HL-60 (cell line): ENCODE measurements at regions not wholly inside any gene's neighbourhood (a gene's known extent, or its start where the extent isn't known, plus 50 kb on each side); places are given as distances from the start of the nearest gene placed in this dataset.

Experiments
- DNase-seq, 2 experiments: peaks; one replicate each; pipeline ENCODE4 v3.0.0-alpha.2; 2010 to 2020; ENCODE audit warnings: low read depth in 1 of 2, low spot score in 1 of 2
- H3K27ac ChIP-seq: fragments of 250-450 bp; sonication (Bioruptor Pico); replicated peaks from 2 replicates; pipeline ENCODE4 v1.5.1; 2020; ENCODE audit warnings: mild to moderate bottlenecking, moderate library complexity
- H3K27me3 ChIP-seq: fragments of 250-450 bp; sonication (Bioruptor Pico); 2 replicates; pipeline ENCODE4 v1.5.1; 2021; ENCODE audit warnings: mild to moderate bottlenecking, moderate library complexity; ENCODE audit not compliant: insufficient read depth, poor library complexity, severe bottlenecking
- H3K4me3 ChIP-seq: replicated peaks from 2 replicates; pipeline ENCODE4 v1.5.1; 2011; ENCODE audit warnings: mild to moderate bottlenecking, control low read depth, low read length; ENCODE audit not compliant: insufficient read depth
- GABPA ChIP-seq: IDR thresholded peaks from 2 replicates; pipeline ENCODE4 v1.6.1; 2012; ENCODE audit warnings: low read depth
- POLR2AphosphoS5 ChIP-seq: IDR thresholded peaks from 2 replicates; pipeline ENCODE4 v1.6.1; 2012; ENCODE audit warnings: low read depth
- REST ChIP-seq: IDR thresholded peaks from 2 replicates; pipeline ENCODE4 v1.6.1; 2012; ENCODE audit warnings: low read depth; ENCODE audit not compliant: insufficient replicate concordance
- SPI1 ChIP-seq: IDR thresholded peaks from 2 replicates; pipeline ENCODE4 v1.6.1; 2012; ENCODE audit warnings: low read depth, mild to moderate bottlenecking, borderline replicate concordance
- TF ChIP-seq, protein P1 (sequence below): IDR thresholded peaks from one replicate; pipeline ENCODE4 v1.5.1; 2011; ENCODE audit warnings: low read length, control low read depth, inconsistent platforms; ENCODE audit not compliant: insufficient read depth

GRCh38 chr3:180382638-180383180 lies 219.3 kb upstream of the TTC14 start:
- no peak for DNase-seq
- Histone ChIP-seq H3K4me3 (no peak overlapping the region), H3K27me3 (no peaks in the 10 kb centered on the region), H3K27ac (peak overlapping the region; percentile 52)
- TF ChIP-seq REST (no peak), SPI1 (no peak)

DNA sequence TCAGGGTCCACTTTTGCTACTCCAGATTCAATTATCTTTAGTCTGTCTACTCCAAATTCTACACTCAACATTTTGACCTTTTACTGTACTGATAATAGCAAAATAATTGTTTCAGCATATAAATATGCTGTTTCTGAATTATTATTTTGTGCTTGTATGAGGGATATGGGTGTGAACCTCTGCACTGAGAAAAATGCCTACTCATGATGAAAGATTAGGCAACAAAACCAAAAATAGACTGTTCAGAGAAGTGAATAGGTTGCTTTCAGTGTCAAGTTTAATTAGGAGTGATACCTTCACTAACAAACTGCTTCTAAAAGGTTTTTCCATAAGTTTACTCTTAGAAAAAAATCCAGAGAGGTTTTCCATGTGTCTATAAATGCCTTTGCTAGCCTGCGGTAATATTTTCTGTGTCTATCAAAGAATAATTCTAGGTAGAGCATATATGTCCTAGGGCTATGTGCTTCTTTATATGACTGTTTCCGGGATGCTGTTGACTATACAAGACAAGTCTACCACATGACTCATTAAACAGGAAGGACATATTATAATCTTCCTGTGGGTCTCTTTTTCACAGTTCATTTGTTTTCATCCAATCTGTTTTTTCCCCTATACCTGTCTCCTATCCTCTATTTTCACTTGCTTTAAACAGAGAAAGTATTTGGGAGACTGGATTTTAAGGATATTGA lies 218.5 kb upstream of the TTC14 start:
- peak in 1 of 2 experiments; percentile 26 for DNase-seq
- TF ChIP-seq SPI1: no peak
- Histone ChIP-seq H3K27me3 (no peaks in the 10 kb centered on the region), H3K27ac (peak overlapping the region; percentile 52), H3K4me3 (no peak overlapping the region)

DNA sequence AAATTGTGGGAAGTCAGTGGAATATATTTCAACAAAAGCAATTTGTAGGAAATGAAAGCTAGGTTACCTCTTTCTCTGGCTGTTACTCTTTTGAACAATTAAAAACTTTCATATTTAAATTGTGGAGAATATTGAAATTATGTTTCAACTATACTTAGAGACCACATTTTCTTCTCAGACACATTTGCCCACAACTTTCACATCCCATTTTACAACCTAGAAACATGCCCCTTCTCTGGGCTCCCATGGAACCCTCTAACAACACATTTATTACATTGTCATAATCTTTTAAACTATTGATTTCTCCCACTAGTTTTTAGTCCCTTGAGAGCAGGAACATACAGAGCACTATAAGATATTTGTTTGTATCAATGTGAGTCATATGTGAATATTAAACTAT lies 211.7 kb upstream of the TTC14 start:
- DNase-seq: no peak
- Histone ChIP-seq H3K27me3 (no peaks in the 10 kb centered on the region), H3K27ac (no peak overlapping the region), H3K4me3 (no peak overlapping the region)
- TF ChIP-seq GABPA (no peak), REST (no peak), POLR2AphosphoS5 (no peak), SPI1 (no peak)
- TF ChIP-seq, protein P1, sequence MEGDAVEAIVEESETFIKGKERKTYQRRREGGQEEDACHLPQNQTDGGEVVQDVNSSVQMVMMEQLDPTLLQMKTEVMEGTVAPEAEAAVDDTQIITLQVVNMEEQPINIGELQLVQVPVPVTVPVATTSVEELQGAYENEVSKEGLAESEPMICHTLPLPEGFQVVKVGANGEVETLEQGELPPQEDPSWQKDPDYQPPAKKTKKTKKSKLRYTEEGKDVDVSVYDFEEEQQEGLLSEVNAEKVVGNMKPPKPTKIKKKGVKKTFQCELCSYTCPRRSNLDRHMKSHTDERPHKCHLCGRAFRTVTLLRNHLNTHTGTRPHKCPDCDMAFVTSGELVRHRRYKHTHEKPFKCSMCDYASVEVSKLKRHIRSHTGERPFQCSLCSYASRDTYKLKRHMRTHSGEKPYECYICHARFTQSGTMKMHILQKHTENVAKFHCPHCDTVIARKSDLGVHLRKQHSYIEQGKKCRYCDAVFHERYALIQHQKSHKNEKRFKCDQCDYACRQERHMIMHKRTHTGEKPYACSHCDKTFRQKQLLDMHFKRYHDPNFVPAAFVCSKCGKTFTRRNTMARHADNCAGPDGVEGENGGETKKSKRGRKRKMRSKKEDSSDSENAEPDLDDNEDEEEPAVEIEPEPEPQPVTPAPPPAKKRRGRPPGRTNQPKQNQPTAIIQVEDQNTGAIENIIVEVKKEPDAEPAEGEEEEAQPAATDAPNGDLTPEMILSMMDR: no peak

DNA sequence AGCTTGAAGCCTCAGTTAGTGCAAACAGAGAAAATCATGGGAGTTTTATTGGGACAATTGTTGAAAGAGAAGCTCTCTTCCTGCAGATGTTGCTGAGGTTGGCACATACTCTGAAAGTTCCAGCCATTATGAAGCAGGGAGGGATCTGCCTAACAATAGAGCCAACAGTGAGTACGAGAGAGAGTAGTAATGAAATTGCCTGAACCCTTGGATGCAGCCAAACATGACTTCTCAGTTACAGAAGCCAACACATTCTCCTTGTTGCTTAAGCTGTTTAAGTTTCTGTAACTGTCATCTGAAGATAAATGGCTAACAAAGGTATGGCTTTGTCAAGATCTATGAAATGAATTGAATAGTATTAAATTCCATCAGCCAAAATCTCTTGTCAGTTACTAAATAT lies 211.0 kb upstream of the TTC14 start:
- Histone ChIP-seq H3K27ac (no peak overlapping the region), H3K27me3 (no peaks in the 10 kb centered on the region), H3K4me3 (no peak overlapping the region)
- DNase-seq: no peak
- TF ChIP-seq REST: no peak
- no peak for TF ChIP-seq SPI1
- no peak for TF ChIP-seq GABPA
- TF ChIP-seq, protein P1: no peak
- no peak for TF ChIP-seq POLR2AphosphoS5
